ENCODE measurements at regions not wholly inside any gene's neighbourhood (a gene's known extent, or its start where the extent isn't known, plus 50 kb on each side); places are given as distances from the start of the nearest gene placed in this dataset.

DNA sequence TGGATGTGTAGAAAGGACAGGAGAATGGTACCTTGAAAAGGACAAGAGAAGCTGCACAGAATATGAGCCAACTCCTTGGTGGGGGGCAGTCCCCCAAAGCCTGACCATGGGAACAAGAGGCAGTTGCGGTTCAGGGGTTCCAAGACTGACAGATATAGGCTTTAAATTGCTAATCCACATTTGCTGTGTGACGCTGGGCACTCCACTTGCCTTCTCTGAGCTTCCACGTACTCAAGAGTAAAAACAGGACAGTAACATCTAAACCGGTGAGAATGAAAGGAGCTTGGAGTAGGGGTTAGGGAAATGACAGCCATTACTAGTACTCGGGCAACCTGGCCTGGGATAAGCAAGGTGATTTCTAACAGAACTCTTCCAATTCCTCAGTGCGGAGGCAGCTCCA lies 57.9 kb upstream of the LRFN2 start:
- no peak for FAIRE-seq
- TF ChIP-seq, protein P1, sequence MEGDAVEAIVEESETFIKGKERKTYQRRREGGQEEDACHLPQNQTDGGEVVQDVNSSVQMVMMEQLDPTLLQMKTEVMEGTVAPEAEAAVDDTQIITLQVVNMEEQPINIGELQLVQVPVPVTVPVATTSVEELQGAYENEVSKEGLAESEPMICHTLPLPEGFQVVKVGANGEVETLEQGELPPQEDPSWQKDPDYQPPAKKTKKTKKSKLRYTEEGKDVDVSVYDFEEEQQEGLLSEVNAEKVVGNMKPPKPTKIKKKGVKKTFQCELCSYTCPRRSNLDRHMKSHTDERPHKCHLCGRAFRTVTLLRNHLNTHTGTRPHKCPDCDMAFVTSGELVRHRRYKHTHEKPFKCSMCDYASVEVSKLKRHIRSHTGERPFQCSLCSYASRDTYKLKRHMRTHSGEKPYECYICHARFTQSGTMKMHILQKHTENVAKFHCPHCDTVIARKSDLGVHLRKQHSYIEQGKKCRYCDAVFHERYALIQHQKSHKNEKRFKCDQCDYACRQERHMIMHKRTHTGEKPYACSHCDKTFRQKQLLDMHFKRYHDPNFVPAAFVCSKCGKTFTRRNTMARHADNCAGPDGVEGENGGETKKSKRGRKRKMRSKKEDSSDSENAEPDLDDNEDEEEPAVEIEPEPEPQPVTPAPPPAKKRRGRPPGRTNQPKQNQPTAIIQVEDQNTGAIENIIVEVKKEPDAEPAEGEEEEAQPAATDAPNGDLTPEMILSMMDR (IDR thresholded peaks at IDR 0.05; ENCODE audit: insufficient read depth, missing control alignments), result no peak

DNA sequence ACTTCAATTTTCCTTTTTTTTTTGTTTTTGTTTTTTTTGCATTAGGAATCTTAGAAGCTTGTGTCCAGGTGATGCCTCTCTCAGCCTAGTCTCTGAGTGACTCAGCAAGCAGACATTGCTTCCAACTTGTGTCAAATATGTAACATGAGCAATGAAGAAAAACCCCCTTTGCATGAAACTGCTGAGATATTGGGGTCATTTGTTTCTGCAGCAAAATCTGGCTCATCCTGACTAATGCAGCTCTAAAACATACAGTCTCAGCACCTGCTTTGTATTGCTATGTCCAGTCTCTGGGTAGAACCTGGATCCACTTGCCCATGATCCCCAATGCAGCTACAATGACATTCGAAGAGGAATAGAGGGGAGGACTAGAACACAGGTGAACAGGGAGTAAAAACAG lies 55.7 kb upstream of the LRFN2 start:
- TF ChIP-seq, protein P1 (IDR thresholded peaks at IDR 0.05; ENCODE audit: insufficient read depth, missing control alignments), result no peak
- DNase-seq (ENCODE audit: insufficient read length, low spot score) (no peak), FAIRE-seq (no peak)

More for the DNA sequence above, 57.9 kb upstream of the LRFN2 start:
- DNase-seq (ENCODE audit: insufficient read length, low spot score), result no peak

DNA sequence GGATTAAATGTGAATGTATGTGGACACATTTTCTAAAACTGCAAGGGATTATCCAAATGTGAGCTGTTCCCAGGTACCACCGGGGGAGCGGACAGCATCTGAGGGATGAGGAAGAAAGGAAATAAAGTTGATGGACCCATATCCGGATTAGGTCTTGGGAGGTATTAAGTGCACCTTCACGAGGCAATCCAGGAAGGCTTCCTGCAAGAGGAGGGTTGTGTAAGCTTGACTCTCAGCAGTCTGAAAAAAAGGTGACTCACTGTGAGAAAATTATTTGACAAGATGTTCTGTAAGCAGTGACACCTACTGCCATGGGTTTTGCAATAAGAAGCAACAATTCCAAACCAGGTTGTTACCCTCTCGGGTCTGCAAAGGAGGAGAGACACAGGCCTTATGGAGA lies 55.0 kb upstream of the LRFN2 start:
- TF ChIP-seq, protein P1 (IDR thresholded peaks at IDR 0.05; ENCODE audit: insufficient read depth, missing control alignments), result no peak
- DNase-seq (ENCODE audit: insufficient read length, low spot score) (no peak), FAIRE-seq (no peak)

DNA sequence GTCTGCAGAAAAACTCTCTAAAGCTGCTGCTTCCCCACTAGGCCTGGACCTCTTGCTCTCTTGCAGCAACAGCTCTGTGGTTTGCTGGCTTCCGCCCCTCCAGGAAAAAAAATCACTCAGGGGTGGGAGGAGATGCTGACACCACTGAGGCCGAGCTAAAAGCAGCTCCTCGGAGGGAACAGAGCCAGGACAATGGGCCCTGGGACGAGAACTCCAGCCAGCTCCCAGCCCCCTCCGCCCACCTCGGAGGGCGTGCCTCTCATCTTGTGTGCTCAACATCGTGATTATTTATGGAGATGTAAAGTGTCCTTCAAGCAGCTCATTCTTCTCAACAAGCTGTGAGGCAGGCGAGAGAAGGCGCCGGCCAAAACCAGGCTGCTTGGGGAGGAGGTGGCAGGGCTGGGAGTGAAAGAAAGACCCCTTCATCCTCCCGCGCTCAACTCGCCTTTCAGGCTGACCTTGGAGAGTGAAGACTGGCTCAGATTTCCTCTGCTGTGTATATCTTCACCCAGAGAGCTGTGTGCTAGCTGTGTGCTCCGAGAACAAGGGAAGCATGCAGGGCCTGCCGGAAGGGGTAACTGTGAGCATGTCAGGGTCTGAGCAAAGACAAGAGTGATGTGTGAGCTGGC lies 53.5 kb upstream of the LRFN2 start:
- TF ChIP-seq, protein P1 (IDR thresholded peaks at IDR 0.05; ENCODE audit: insufficient read depth, missing control alignments), result no peak
- FAIRE-seq, result no peak

More for the DNA sequence above, 53.5 kb upstream of the LRFN2 start:
- DNase-seq (ENCODE audit: insufficient read length, low spot score), result no peak
